Stomach (tissue), 4 donors: ENCODE measurements at regions not wholly inside any gene's neighbourhood (a gene's known extent, or its start where the extent isn't known, plus 50 kb on each side); places are given as distances from the start of the nearest gene placed in this dataset.

Experiments
- EP300 ChIP-seq: sonication (generic); formaldehyde crosslinking; IDR thresholded peaks from one replicate; pipeline ENCODE4 v1.6.1; 2017; ENCODE audit warnings: antibody characterized with exemption
- POLR2A ChIP-seq, 4 donors: fragments of 450-650 bp; IDR thresholded peaks; one replicate each; pipeline ENCODE4 v1.6.1; 2016; ENCODE audit warnings: antibody characterized with exemption in 4 of 4, control low read depth in 2 of 4, mild to moderate bottlenecking in 1 of 4, moderate library complexity in 1 of 4
- TF ChIP-seq, protein P1 (sequence below), 7 experiments: fragments of 450-650 bp in 4 of 7; fragments of 200-600 bp in 3 of 7; sonication (generic) in 3 of 7; IDR thresholded peaks; one replicate each; pipeline ENCODE4 v1.5.1; 2016 to 2019; ENCODE audit warnings: antibody characterized with exemption in 7 of 7, control low read depth in 2 of 7, mild to moderate bottlenecking in 1 of 7

DNA sequence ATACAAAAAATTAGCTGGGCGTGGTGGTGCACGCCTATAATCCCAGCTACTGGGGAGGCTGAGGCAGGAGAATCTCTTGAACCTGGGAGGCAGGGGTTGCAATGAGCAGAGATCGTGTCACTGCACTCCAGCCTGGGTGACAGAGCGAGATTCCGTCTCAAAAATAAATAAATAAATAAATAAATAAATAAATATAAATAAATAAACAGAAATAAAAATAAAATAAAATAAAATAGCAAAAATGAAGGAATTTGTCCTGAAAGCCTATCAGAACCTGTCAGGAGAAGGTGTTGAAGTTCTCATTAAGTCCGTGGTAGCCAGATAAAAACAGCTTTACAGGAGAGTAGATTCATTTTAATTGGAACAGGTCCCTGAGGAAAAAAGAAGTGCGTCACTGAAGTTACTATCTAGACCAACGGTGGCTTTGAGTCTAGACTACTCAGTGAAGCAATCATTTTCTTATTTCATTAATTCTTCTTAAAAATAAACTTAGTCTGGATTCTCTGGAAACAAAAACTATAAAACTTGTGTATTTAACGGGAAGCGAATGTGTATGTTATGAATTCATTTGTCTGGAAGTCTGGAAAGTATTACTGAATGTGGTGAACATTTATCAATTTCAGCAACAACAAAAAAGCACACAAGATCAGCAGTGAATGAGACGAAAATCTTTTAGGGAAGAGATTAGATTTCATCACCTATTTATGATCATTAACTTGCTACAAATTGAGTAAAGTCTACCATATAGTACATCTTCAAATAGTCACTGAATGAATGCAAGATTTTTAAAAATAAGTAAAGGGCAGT, 248.5 kb upstream of the PDE3A start:
- TF ChIP-seq, protein P1, sequence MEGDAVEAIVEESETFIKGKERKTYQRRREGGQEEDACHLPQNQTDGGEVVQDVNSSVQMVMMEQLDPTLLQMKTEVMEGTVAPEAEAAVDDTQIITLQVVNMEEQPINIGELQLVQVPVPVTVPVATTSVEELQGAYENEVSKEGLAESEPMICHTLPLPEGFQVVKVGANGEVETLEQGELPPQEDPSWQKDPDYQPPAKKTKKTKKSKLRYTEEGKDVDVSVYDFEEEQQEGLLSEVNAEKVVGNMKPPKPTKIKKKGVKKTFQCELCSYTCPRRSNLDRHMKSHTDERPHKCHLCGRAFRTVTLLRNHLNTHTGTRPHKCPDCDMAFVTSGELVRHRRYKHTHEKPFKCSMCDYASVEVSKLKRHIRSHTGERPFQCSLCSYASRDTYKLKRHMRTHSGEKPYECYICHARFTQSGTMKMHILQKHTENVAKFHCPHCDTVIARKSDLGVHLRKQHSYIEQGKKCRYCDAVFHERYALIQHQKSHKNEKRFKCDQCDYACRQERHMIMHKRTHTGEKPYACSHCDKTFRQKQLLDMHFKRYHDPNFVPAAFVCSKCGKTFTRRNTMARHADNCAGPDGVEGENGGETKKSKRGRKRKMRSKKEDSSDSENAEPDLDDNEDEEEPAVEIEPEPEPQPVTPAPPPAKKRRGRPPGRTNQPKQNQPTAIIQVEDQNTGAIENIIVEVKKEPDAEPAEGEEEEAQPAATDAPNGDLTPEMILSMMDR (IDR thresholded peaks at IDR 0.05): no peak
- no peak for TF ChIP-seq POLR2A (IDR thresholded peaks at IDR 0.05)
- TF ChIP-seq EP300: no peak
